HTR-8/SVneo (cell line): ENCODE measurements at regions not wholly inside any gene's neighbourhood (a gene's known extent, or its start where the extent isn't known, plus 50 kb on each side); places are given as distances from the start of the nearest gene placed in this dataset.

Source experiments
- DNase-seq: peaks from one replicate; pipeline ENCODE4 v3.0.0; 2011; ENCODE audit warnings: low spot score, mixed read lengths; ENCODE audit not compliant: insufficient read length
- FAIRE-seq: peaks from 2 replicates; lab custom pipeline; 2011; peaks lifted over from hg19 to GRCh38; lab: Jason Lieb, UNC

- FAIRE-seq (no peak), DNase-seq (no peak)
Observed at GRCh38 chr4:148787285-148787684, 345.1 kb upstream of the NR3C2 start.

DNA sequence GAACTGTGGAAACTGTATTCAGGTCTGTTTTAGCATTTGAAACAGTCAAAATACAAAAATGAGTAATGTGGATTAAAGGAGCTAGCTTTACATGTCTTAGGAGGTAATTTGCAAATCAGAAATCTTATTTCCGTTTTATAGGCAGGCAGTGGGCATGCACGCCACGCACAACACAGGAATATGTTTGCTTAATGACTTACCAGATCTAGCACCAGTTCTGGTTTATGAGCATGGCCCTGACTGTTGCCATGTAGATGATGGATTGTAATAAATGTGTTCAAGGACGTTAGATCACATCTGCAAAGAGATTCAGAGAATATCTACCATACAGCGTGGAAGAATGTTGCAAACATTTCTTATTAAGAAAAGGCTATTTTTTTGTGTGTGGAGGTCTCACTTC is 344.5 kb upstream of the NR3C2 start:
- no peak for DNase-seq
- FAIRE-seq, result no peak

- DNase-seq, result no peak
- FAIRE-seq, result no peak
Observed at GRCh38 chr4:148782284-148782683, 340.1 kb upstream of the NR3C2 start.

GRCh38 chr4:148780426-148781005 is 338.3 kb upstream of the NR3C2 start:
- DNase-seq (no peak), FAIRE-seq (no peak)

DNA sequence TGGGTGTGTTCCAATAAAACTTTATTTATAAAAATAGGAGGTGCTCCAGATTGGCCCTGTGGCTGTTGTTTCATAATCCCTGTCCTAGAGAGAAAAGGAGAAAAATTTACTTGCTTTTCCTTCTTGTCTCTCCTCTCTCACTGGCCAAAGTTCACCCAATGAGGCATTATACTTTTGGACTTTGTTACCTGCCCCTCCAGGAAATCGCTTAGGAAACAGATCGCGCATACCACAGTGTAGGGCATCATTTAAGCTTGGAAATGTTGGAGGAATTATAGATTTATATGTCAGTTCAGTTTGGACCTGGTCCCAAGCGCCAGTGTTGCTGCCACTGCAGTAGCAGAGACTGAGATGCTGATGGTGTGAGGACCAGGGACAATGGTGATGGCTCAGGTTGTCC is 337.6 kb upstream of the NR3C2 start:
- FAIRE-seq, result no peak
- no peak for DNase-seq

GRCh38 chr4:148778980-148779675 is 336.9 kb upstream of the NR3C2 start:
- DNase-seq, result no peak
- no peak for FAIRE-seq

DNA sequence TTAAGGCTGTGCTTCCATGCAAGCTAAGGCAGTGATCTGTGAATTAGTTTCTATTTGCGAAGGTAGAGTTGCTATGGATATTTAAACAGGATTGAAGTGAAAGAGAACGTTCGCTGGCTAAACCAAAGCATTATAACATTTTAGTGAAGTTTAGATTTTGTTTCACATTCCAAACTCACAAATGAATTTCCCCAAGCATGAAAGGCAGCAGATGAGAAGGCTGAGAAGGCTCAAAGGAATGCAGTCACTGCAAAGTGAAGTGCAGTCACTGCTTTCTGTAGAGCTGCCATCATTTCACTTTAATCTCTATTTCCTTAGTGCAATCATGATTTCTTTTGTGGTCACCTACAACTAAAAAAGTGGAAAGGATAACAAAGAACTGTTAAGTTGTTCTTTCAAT is 334.7 kb upstream of the NR3C2 start:
- no peak for DNase-seq
- FAIRE-seq, result no peak

DNA sequence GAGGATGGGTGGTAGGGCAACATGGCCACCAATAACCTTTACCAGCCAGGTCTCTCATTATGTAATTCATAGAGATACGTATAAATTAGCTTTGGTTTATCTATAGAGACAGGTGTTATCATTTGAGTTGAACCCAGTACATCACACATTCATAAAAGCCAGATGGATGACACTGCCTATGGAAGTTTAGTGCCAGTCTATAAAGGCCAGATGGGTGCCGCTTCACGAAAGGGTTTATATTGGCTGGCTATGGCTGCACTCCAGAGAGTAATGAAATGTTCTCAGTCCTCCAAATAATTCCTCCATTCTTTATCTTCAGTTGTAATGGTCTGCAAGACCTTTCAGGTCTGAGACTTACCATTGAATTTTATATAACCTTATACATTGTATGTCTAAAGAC is 331.9 kb upstream of the NR3C2 start:
- FAIRE-seq (no peak), DNase-seq (no peak)

- no peak for DNase-seq
- FAIRE-seq, result no peak
Observed at GRCh38 chr4:148773313-148773712, 331.1 kb upstream of the NR3C2 start.

- DNase-seq (no peak), FAIRE-seq (no peak)
Observed at GRCh38 chr4:148770848-148771247, 328.6 kb upstream of the NR3C2 start.

GRCh38 chr4:148770377-148770776 is 328.2 kb upstream of the NR3C2 start:
- no peak for DNase-seq
- no peak for FAIRE-seq

GRCh38 chr4:148764720-148765119 is 322.5 kb upstream of the NR3C2 start:
- no peak for FAIRE-seq
- no peak for DNase-seq

DNA sequence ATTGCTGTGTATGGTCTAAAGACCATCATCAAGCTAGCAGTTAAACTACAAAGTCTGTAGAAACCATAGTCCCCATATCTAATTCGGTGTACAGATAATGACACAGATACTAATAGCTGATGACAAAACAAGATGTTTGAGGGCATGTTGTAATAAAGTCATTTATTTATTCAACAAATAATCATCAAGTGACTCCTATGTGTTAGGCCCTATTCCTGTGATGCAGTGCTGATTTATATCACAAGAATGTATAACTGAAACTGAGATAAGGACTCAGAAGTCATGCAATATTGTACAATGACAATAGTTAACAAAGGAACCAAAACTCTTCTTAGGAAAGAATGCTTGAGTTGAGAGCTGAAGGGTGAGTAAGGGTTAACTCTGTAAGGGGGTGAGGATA is 315.0 kb upstream of the NR3C2 start:
- FAIRE-seq (peak; percentile 44), DNase-seq (no peak)

GRCh38 chr4:148749403-148749802 is 307.2 kb upstream of the NR3C2 start:
- FAIRE-seq, result no peak
- DNase-seq, result no peak

GRCh38 chr4:148747721-148748268 is 305.6 kb upstream of the NR3C2 start:
- DNase-seq (no peak), FAIRE-seq (no peak)

GRCh38 chr4:148740701-148741100 is 298.5 kb upstream of the NR3C2 start:
- FAIRE-seq, result no peak
- no peak for DNase-seq

- DNase-seq, result no peak
- FAIRE-seq, result no peak
Observed at GRCh38 chr4:148737061-148737770, 295.0 kb upstream of the NR3C2 start.

DNA sequence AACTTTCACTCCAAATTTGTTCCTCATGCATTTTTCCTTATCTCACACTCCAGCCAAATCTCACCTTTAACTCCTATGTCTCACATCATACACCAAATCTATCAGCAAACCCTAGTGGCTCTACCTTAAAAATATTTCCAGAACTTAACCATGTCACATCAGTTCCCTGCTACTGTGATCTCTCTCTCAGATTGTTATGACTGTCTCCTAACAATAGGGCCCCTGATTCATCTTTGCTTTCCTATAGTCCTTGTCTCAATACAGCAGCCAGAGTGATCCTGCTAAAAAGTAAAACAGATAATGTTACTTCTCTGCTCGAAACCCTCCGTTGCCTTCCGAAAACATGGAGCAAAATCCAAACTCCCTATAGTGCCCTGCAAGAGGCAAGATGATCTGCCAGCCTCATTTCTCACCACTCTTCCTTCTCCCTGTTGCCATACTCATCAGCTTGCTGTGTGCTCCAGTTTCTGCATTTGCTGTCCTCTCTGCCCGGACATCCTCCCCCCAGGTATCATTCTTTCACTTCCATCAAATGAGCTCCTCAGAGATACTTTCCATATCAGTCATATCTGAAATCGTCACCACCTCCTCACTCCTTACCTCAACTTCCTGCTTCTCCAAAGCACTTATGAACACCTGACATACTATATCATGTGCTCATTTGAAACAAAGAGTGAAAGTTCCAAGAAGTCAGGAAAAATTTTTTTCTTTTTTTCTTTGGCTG is 293.4 kb upstream of the NR3C2 start:
- no peak for FAIRE-seq
- DNase-seq, result no peak

GRCh38 chr4:148730766-148731165 is 288.6 kb upstream of the NR3C2 start:
- DNase-seq, result no peak
- no peak for FAIRE-seq

DNA sequence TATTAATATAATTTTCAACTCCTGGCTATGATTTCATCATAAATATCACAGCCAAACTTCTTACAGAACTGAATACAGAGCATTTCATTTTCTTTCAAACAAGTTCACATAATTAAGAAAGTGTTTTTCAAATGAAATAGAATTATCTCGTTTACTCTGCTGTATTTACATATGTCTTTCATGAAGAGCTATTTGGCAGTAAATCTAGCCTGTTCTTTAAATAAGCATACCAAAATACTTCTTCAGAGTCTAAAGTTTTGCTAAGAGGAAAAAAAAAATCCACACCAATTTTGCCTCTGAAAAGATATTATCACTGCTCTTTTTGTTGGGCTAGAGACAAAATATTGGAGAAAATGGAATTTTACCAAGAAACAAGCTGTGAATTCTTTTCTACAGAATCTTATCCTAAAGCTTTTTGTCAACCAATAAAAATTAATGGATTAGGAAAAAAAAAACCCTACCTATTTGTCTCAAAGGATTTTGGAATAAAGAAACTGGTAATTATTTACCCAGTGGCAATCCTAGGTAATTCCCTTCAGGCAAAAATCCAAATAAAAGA is 287.9 kb upstream of the NR3C2 start:
- DNase-seq (no peak), FAIRE-seq (no peak)
